ENCODE measurements at regions not wholly inside any gene's neighbourhood (a gene's known extent, or its start where the extent isn't known, plus 50 kb on each side); places are given as distances from the start of the nearest gene placed in this dataset.

- no peak for ATAC-seq
- Mint-ChIP-seq H3K4me1 (no peaks in the 10 kb centered on the region), H3K4me3 (no peak overlapping the region), H3K36me3 (no peaks in the 10 kb centered on the region), H3K9me3 (no peaks in the 10 kb centered on the region), H3K27ac (no peak overlapping the region), H3K27me3 (no peaks in the 10 kb centered on the region)
These were observed 673.4 kb downstream of the MECOM start for GRCh38 chr3:168990134-168990533.

DNA sequence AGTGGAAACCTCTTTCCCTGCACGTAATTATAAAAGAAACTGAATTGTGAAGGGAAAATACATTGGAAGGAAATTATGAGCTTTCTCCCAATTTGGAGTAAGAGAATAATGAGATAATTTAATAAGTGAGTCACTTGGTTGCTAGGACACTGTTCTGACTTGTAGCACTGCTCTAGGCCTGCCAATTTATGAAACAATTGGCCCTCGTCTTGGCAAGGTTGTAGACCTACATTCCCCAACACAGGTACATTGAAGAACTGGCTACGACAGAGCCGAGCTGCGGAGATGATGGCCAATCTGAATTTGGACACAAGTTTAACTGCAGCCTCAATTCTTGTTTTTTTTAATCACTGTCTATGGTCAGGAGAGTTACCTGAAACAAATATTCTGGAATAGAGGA, 674.1 kb downstream of the MECOM start:
- ATAC-seq: no peak
- no peaks in the 10 kb centered on the region for H3K4me1 Mint-ChIP-seq
- H3K27me3 Mint-ChIP-seq: no peaks in the 10 kb centered on the region

DNA sequence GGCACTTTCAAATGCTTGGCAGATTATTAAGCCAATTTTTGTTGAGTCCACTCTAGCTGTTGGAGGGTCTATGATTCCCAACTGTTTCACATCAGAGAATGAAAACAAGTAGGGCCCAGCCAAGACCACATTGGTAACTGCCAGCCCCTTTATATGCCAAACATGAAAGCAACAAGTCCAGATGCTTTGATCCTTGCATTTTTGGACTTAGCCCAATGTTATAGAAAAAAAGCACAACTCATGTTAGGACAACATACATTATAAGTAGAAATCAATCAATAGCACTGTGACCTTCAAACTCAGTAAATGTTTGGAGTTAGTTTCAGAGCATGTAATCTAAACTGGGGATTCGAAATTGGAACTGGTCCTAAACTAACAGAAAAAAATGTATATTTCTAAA, 674.7 kb downstream of the MECOM start:
- no peak for ATAC-seq
- no peak overlapping the region for H3K27ac Mint-ChIP-seq
- no peaks in the 10 kb centered on the region for H3K9me3 Mint-ChIP-seq
- H3K4me1 Mint-ChIP-seq: no peaks in the 10 kb centered on the region
- no peaks in the 10 kb centered on the region for H3K36me3 Mint-ChIP-seq
- no peak overlapping the region for H3K4me3 Mint-ChIP-seq
- H3K27me3 Mint-ChIP-seq: no peaks in the 10 kb centered on the region

More for the DNA sequence above, 674.1 kb downstream of the MECOM start:
- Mint-ChIP-seq H3K4me3 (no peak overlapping the region), H3K9me3 (no peaks in the 10 kb centered on the region), H3K27ac (no peak overlapping the region), H3K36me3 (no peaks in the 10 kb centered on the region)

DNA sequence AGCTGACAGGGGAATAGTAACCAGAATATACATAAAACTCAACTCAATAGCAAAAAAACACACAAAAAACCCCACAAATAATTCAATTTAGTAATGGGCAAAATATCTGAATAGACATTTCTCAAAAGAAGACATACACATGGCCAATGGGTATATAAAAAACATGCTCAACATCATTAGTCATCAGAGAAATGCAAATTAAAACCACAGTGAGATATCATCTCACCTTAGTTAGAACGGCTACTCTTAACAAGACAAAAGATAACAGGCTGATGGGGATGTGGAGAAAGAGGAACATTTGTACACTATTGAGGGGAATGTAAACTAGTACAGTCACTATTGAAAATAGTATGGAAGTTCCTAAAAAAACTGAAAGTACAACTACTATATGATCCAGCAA, 678.6 kb downstream of the MECOM start:
- Mint-ChIP-seq H3K27ac (no peak overlapping the region), H3K27me3 (no peaks in the 10 kb centered on the region), H3K4me1 (no peaks in the 10 kb centered on the region), H3K9me3 (no peaks in the 10 kb centered on the region), H3K4me3 (no peak overlapping the region), H3K36me3 (no peaks in the 10 kb centered on the region)
- ATAC-seq: no peak

DNA sequence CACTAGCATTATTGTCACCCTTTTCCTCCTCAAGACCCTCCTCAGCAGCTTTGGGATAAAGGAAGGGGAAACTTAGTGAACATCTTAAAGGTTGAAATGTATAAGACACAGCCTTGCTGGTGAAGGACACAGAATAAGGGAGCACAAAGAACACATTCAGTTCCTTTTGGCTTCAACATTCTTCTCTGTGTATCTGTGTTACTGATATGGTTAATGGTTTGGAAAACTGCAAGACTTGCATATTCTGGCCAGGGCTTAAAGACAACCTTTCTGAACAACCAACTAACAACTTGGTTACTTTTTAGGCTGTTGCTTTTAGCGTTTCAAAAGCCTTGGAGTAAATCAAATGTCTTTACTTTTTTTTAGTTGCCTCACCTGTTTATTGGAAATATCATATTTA, 680.5 kb downstream of the MECOM start:
- Mint-ChIP-seq H3K4me3 (no peak overlapping the region), H3K4me1 (no peaks in the 10 kb centered on the region), H3K9me3 (peaks cover 3% of the 10 kb centered on the region), H3K27me3 (no peaks in the 10 kb centered on the region), H3K36me3 (no peaks in the 10 kb centered on the region), H3K27ac (no peak overlapping the region)
- ATAC-seq: no peak

DNA sequence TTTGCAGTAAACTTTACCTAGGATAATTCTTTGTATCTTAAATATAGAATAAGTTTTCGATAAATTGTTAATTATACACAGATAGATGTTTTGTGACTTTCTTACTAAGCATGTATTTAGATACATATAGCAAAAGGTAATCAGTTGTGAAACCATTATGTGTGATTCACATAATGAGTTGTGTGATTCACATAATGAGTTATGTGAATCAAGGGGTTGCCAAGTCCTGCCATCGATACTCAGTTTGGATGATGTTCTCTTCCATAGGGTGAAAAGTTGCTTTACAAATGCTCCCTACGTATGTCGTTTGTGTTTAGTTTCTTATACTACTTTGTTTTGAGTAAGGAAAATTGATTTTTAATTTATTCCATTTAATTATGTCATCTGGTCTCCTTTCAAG, 682.1 kb downstream of the MECOM start:
- no peaks in the 10 kb centered on the region for H3K4me1 Mint-ChIP-seq
- no peak overlapping the region for H3K4me3 Mint-ChIP-seq
- peaks cover 3% of the 10 kb centered on the region for H3K9me3 Mint-ChIP-seq
- no peaks in the 10 kb centered on the region for H3K27me3 Mint-ChIP-seq
- ATAC-seq: no peak
- no peak overlapping the region for H3K27ac Mint-ChIP-seq
- H3K36me3 Mint-ChIP-seq: no peaks in the 10 kb centered on the region

DNA sequence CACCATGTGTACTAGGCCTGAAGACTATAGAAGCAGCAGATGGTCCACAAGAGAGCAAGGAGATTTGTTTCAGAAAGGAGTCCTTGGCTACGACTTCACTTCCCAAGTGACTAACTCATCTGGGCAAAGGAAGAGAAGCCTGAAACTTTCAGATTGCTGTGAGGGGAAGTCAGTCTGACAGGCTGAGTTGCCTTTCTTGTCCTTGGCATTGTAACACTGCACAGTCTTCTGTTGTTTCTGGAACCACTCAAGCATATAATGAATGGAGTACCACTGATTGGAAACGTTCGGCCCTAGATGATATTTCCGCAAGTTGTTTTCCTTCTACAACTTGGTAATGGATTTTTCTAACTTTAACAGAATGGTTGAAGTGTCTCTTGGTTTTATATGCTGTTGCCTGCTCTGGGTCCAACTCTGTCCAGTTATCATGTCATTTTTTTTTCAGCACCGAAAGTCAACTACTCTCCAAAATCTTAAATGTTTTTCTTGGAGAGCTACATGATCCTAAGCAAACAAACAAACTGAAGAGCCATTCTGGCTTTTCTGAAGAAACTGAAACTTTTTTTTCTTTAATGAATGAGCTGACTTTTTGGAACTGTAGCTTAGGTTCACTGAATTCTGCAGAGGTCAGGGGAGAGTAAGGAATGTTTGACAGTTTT, 685.7 kb downstream of the MECOM start:
- ATAC-seq: no peak

GRCh38 chr3:168976969-168977368, 686.5 kb downstream of the MECOM start:
- H3K4me1 Mint-ChIP-seq: no peaks in the 10 kb centered on the region
- no peaks in the 10 kb centered on the region for H3K27me3 Mint-ChIP-seq
- no peak overlapping the region for H3K4me3 Mint-ChIP-seq
- no peak overlapping the region for H3K27ac Mint-ChIP-seq
- no peaks in the 10 kb centered on the region for H3K36me3 Mint-ChIP-seq
- ATAC-seq: no peak
- H3K9me3 Mint-ChIP-seq: peaks cover 3% of the 10 kb centered on the region

More for the DNA sequence above, 685.7 kb downstream of the MECOM start:
- H3K36me3 Mint-ChIP-seq: no peaks in the 10 kb centered on the region
- no peak overlapping the region for H3K4me3 Mint-ChIP-seq
- no peaks in the 10 kb centered on the region for H3K4me1 Mint-ChIP-seq
- H3K27ac Mint-ChIP-seq: no peak overlapping the region
- H3K9me3 Mint-ChIP-seq: peaks cover 3% of the 10 kb centered on the region
- H3K27me3 Mint-ChIP-seq: no peaks in the 10 kb centered on the region

- no peaks in the 10 kb centered on the region for H3K4me1 Mint-ChIP-seq
- H3K4me3 Mint-ChIP-seq: no peak overlapping the region
- peaks cover 3% of the 10 kb centered on the region for H3K9me3 Mint-ChIP-seq
- no peak for ATAC-seq
- H3K27me3 Mint-ChIP-seq: no peaks in the 10 kb centered on the region
- no peaks in the 10 kb centered on the region for H3K36me3 Mint-ChIP-seq
- no peak overlapping the region for H3K27ac Mint-ChIP-seq
These were observed 687.9 kb downstream of the MECOM start for GRCh38 chr3:168975576-168975975.

GRCh38 chr3:168974617-168975403, 688.7 kb downstream of the MECOM start:
- ATAC-seq: no peak
- Mint-ChIP-seq H3K27me3 (no peaks in the 10 kb centered on the region), H3K4me1 (no peaks in the 10 kb centered on the region), H3K36me3 (no peaks in the 10 kb centered on the region), H3K4me3 (no peak overlapping the region), H3K27ac (no peak overlapping the region), H3K9me3 (peaks cover 3% of the 10 kb centered on the region)

- no peak for ATAC-seq
These were observed 689.6 kb downstream of the MECOM start for GRCh38 chr3:168973897-168974296.

GRCh38 chr3:168973206-168973605, 690.3 kb downstream of the MECOM start:
- no peaks in the 10 kb centered on the region for H3K27me3 Mint-ChIP-seq
- H3K36me3 Mint-ChIP-seq: no peaks in the 10 kb centered on the region
- no peak overlapping the region for H3K4me3 Mint-ChIP-seq
- no peak for ATAC-seq
- H3K9me3 Mint-ChIP-seq: no peaks in the 10 kb centered on the region
- H3K27ac Mint-ChIP-seq: no peak overlapping the region
- H3K4me1 Mint-ChIP-seq: no peaks in the 10 kb centered on the region

More at GRCh38 chr3:168973897-168974296, 689.6 kb downstream of the MECOM start:
- no peaks in the 10 kb centered on the region for H3K9me3 Mint-ChIP-seq
- no peaks in the 10 kb centered on the region for H3K4me1 Mint-ChIP-seq
- H3K4me3 Mint-ChIP-seq: no peak overlapping the region
- H3K27me3 Mint-ChIP-seq: no peaks in the 10 kb centered on the region
- no peak overlapping the region for H3K27ac Mint-ChIP-seq
- H3K36me3 Mint-ChIP-seq: no peaks in the 10 kb centered on the region

- no peak for ATAC-seq
- no peaks in the 10 kb centered on the region for H3K9me3 Mint-ChIP-seq
- no peaks in the 10 kb centered on the region for H3K27me3 Mint-ChIP-seq
- H3K36me3 Mint-ChIP-seq: no peaks in the 10 kb centered on the region
- H3K27ac Mint-ChIP-seq: no peak overlapping the region
- no peaks in the 10 kb centered on the region for H3K4me1 Mint-ChIP-seq
- H3K4me3 Mint-ChIP-seq: no peak overlapping the region
These were observed 694.9 kb downstream of the MECOM start for GRCh38 chr3:168968609-168969008.

- no peaks in the 10 kb centered on the region for H3K36me3 Mint-ChIP-seq
- no peaks in the 10 kb centered on the region for H3K27me3 Mint-ChIP-seq
- no peak overlapping the region for H3K4me3 Mint-ChIP-seq
- H3K4me1 Mint-ChIP-seq: no peaks in the 10 kb centered on the region
- ATAC-seq: no peak
- no peaks in the 10 kb centered on the region for H3K9me3 Mint-ChIP-seq
- no peak overlapping the region for H3K27ac Mint-ChIP-seq
These were observed 698.8 kb downstream of the MECOM start for GRCh38 chr3:168964736-168965135.

DNA sequence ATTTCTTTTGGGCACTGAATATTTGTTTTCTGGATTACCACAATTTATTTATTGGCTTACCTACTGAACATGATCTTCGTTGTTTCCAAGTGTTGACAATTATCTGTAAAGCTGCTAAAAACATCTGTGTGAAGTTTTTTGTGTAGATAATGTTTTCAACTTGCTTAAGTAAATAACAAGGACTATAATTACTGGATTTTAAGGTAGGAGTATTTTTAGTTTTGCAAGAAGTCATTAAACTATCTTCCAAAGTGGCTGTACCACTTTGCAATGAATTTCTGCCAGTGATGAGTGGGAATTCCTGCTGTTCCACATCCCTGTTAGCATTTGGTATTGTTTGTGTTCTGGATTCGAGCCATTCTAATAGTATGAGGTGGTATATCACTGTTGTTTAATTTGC, 702.2 kb downstream of the MECOM start:
- ATAC-seq: no peak
- Mint-ChIP-seq H3K27ac (no peak overlapping the region), H3K9me3 (no peaks in the 10 kb centered on the region), H3K4me3 (no peak overlapping the region), H3K36me3 (no peaks in the 10 kb centered on the region), H3K4me1 (no peaks in the 10 kb centered on the region), H3K27me3 (no peaks in the 10 kb centered on the region)

- Mint-ChIP-seq H3K9me3 (no peaks in the 10 kb centered on the region), H3K27me3 (no peaks in the 10 kb centered on the region), H3K27ac (no peak overlapping the region), H3K4me1 (no peaks in the 10 kb centered on the region), H3K4me3 (no peak overlapping the region), H3K36me3 (no peaks in the 10 kb centered on the region)
- no peak for ATAC-seq
These were observed 703.8 kb downstream of the MECOM start for GRCh38 chr3:168959731-168960130.
